ENCODE measurements at regions not wholly inside any gene's neighbourhood (a gene's known extent, or its start where the extent isn't known, plus 50 kb on each side); places are given as distances from the start of the nearest gene placed in this dataset.
A peak's percentile ranks its signal among the peaks of the same experiment; 100 is the strongest.

- H3K9me3 ChIP-seq, result no peaks in the 10 kb centered on the region
- no peak for DNase-seq
- no peak overlapping the region for H3K4me3 ChIP-seq
- H3K27me3 ChIP-seq, result no peaks in the 10 kb centered on the region
- intact Hi-C loops (cut with DNase I; ENCODE audit: low total_unique reads), result loop anchor here (5.0 kb wide), 2 partner anchors 103 to 143 kb away; no protein-coding TSS in a partner anchor
- peaks cover 0 to 9% of the 10 kb centered on the region in 2 donors for H3K4me1 ChIP-seq
- no peak for TF ChIP-seq CTCF (IDR thresholded peaks at IDR 0.05)
- no peak for TF ChIP-seq POLR2A (IDR thresholded peaks at IDR 0.05)
- H3K36me3 ChIP-seq, result no peaks in the 10 kb centered on the region
- H3K27ac ChIP-seq, result peak overlapping the region; percentile 84 to 96
Measured at GRCh38 chr7:94294471-94295131, 100.1 kb upstream of the COL1A2 start.

DNA sequence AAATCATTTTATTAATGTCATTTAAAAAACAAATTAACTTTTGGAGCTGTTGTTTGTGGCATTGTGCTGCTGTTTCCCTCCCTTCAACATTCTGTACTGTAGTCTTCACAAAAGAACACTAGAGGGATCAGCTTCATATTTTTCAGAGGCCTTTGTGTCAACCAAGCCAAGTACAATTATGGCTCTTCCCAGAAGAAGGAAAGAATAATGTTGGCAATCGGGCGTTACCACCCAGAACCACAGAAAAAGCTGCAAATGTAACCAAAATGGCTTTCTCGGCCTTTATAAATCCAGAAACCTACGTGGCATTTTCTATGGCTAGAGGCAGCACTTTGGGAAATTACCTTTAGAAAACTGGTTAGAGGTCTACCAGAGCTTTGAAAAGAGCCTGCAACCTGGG is 98.8 kb upstream of the COL1A2 start:
- H3K27ac ChIP-seq, result peak overlapping the region; percentile 84 to 96

GRCh38 chr7:94296881-94297280 is 97.8 kb upstream of the COL1A2 start:
- Histone ChIP-seq H3K27ac (peak overlapping the region; percentile 84 to 96), H3K4me1 (peaks cover 0 to 14% of the 10 kb centered on the region in 2 donors), H3K9me3 (no peaks in the 10 kb centered on the region), H3K27me3 (no peaks in the 10 kb centered on the region), H3K36me3 (no peaks in the 10 kb centered on the region), H3K4me3 (peak overlapping the region in 1 of 2 donors; percentile 24)
- no peak for DNase-seq
- TF ChIP-seq CTCF (IDR thresholded peaks at IDR 0.05) (no peak), POLR2A (IDR thresholded peaks at IDR 0.05) (no peak)
- intact Hi-C loops (cut with DNase I; ENCODE audit: low total_unique reads), result loop anchor here (5.0 kb wide), 1 partner anchor 100 kb away; no protein-coding TSS in a partner anchor

More for the DNA sequence above, 98.8 kb upstream of the COL1A2 start:
- peak; percentile 19 to 27 for DNase-seq
- intact Hi-C loops (cut with DNase I; ENCODE audit: low total_unique reads), result loop anchor here (5.0 kb wide), 1 partner anchor 101 kb away; no protein-coding TSS in a partner anchor
- TF ChIP-seq CTCF (IDR thresholded peaks at IDR 0.05) (peak; percentile 66 to 85 (median 74)), POLR2A (IDR thresholded peaks at IDR 0.05) (no peak)
- Histone ChIP-seq H3K9me3 (no peaks in the 10 kb centered on the region), H3K36me3 (no peaks in the 10 kb centered on the region), H3K4me1 (peaks cover 0 to 14% of the 10 kb centered on the region in 2 donors), H3K4me3 (peak overlapping the region in 1 of 2 donors; percentile 16), H3K27me3 (no peaks in the 10 kb centered on the region)

DNA sequence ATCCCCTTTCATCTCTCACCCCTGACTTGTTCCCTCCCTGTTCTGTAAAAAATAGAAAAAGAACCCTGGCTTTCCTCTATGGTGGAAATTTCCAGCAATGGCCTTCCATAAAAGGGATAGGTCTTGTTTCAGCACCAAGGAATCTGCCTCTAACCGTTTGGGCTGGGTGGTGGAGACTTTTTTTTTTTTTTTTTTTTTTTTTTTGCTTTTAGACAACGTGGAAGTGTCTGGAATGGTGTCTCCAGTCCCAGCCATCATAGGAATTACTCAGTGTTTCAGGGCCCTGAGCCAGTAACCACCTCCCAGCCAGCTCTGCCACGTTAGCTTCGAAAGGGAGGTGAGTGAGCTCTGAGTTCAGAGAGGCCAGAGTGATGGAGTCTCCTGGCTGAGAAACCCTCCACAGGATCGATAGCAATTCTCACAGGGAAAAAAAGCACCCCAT is 97.3 kb upstream of the COL1A2 start:
- peak overlapping the region in 1 of 2 donors; percentile 24 for H3K4me3 ChIP-seq
- intact Hi-C loops (cut with DNase I; ENCODE audit: low total_unique reads), result loop anchor here (5.0 kb wide), 1 partner anchor 100 kb away; no protein-coding TSS in a partner anchor
- no peaks in the 10 kb centered on the region for H3K9me3 ChIP-seq
- H3K27me3 ChIP-seq, result no peaks in the 10 kb centered on the region
- H3K36me3 ChIP-seq, result no peaks in the 10 kb centered on the region
- H3K27ac ChIP-seq, result peak overlapping the region; percentile 84 to 96
- DNase-seq, result peak; percentile 88 to 91
- peaks cover 0 to 14% of the 10 kb centered on the region in 2 donors for H3K4me1 ChIP-seq
- no peak for TF ChIP-seq CTCF (IDR thresholded peaks at IDR 0.05)
- TF ChIP-seq POLR2A (IDR thresholded peaks at IDR 0.05), result peak in 1 of 2 donors; percentile 44

DNA sequence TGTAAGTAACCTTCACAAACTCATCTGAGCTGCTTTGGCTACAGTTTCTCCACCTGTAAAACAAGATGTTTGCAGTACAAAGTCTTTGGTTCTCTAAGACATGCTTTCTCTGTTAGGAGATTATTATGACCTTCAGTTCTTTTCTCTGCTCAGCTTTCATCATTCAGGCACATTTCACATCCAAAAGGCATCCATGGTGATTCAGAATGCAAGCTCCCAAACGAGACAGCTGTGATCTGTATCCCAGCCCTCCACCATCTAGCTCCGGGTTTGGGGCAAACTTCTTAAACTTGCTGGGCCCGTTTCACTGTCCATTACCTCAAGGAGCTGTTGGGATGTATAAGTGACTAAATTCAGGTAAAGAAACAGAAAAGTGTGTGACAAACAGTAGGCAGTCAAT is 95.8 kb upstream of the COL1A2 start:
- no peak for TF ChIP-seq CTCF (IDR thresholded peaks at IDR 0.05)
- TF ChIP-seq POLR2A (IDR thresholded peaks at IDR 0.05), result no peak
- no peak for DNase-seq
- no peaks in the 10 kb centered on the region for H3K36me3 ChIP-seq
- peak overlapping the region; percentile 84 to 96 for H3K27ac ChIP-seq
- H3K4me1 ChIP-seq, result peaks cover 0 to 26% of the 10 kb centered on the region in 2 donors
- no peaks in the 10 kb centered on the region for H3K27me3 ChIP-seq
- intact Hi-C loops (cut with DNase I; ENCODE audit: low total_unique reads), result loop anchor here (5.0 kb wide), 1 partner anchor 98 kb away; no protein-coding TSS in a partner anchor
- no peak overlapping the region for H3K4me3 ChIP-seq
- no peaks in the 10 kb centered on the region for H3K9me3 ChIP-seq

All from uterus (tissue), 3 donors.